ENCODE measurements at regions not wholly inside any gene's neighbourhood (a gene's known extent, or its start where the extent isn't known, plus 50 kb on each side); places are given as distances from the start of the nearest gene placed in this dataset.

GRCh38 chr9:109981091-109981490 lies 201.1 kb downstream of the PALM2AKAP2 start:
- no peaks in the 10 kb centered on the region for H3F3A ChIP-seq (ENCODE audit: insufficient read depth, low read length)

GRCh38 chr9:109986521-109986991 lies 206.6 kb downstream of the PALM2AKAP2 start:
- H3K79me2 ChIP-seq (ENCODE audit: insufficient read depth, low read length): no peaks in the 10 kb centered on the region
- H3K4me2 ChIP-seq (ENCODE audit: low read length): no peak overlapping the region
- H3K9me2 ChIP-seq (ENCODE audit: low read depth, low read length): no peaks in the 10 kb centered on the region
- H3K27ac ChIP-seq (ENCODE audit: low read depth, low read length, poor library complexity, severe bottlenecking): no peak overlapping the region
- peak overlapping the region; percentile 15; the same call in 1 of the 2 replicates for H2AFZ ChIP-seq (ENCODE audit: low read length)
- no peak for TF ChIP-seq EZH2 (IDR thresholded peaks at IDR 0.05; ENCODE audit: borderline replicate concordance, low read length)
- TF ChIP-seq, protein P1, sequence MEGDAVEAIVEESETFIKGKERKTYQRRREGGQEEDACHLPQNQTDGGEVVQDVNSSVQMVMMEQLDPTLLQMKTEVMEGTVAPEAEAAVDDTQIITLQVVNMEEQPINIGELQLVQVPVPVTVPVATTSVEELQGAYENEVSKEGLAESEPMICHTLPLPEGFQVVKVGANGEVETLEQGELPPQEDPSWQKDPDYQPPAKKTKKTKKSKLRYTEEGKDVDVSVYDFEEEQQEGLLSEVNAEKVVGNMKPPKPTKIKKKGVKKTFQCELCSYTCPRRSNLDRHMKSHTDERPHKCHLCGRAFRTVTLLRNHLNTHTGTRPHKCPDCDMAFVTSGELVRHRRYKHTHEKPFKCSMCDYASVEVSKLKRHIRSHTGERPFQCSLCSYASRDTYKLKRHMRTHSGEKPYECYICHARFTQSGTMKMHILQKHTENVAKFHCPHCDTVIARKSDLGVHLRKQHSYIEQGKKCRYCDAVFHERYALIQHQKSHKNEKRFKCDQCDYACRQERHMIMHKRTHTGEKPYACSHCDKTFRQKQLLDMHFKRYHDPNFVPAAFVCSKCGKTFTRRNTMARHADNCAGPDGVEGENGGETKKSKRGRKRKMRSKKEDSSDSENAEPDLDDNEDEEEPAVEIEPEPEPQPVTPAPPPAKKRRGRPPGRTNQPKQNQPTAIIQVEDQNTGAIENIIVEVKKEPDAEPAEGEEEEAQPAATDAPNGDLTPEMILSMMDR (IDR thresholded peaks at IDR 0.05; ENCODE audit: low read length): no peak
- H3K4me3 ChIP-seq (ENCODE audit: low read depth, low read length, poor library complexity, severe bottlenecking): no peak overlapping the region
- H3K9ac ChIP-seq (ENCODE audit: low read length): no peak overlapping the region
- no peaks in the 10 kb centered on the region for H3K27me3 ChIP-seq (ENCODE audit: insufficient read depth, low read length)
- H4K20me1 ChIP-seq (ENCODE audit: insufficient read depth, low read length): no peaks in the 10 kb centered on the region
- H3K36me3 ChIP-seq (ENCODE audit: insufficient read depth, low read length): no peaks in the 10 kb centered on the region
- no peaks in the 10 kb centered on the region for H3K4me1 ChIP-seq (ENCODE audit: insufficient read depth, low read length, severe bottlenecking)
- H3F3A ChIP-seq (ENCODE audit: insufficient read depth, low read length): no peaks in the 10 kb centered on the region
- peaks cover 14% of the 10 kb centered on the region; the same call in 1 of the 2 replicates for H3K9me3 ChIP-seq (ENCODE audit: low read length)

More at GRCh38 chr9:109981091-109981490, 201.1 kb downstream of the PALM2AKAP2 start:
- Histone ChIP-seq H3K9me2 (ENCODE audit: low read depth, low read length) (no peaks in the 10 kb centered on the region), H3K4me2 (ENCODE audit: low read length) (no peak overlapping the region), H3K27me3 (ENCODE audit: insufficient read depth, low read length) (no peaks in the 10 kb centered on the region), H3K4me1 (ENCODE audit: insufficient read depth, low read length, severe bottlenecking) (peaks cover 8% of the 10 kb centered on the region), H3K27ac (ENCODE audit: low read depth, low read length, poor library complexity, severe bottlenecking) (no peak overlapping the region), H3K9me3 (ENCODE audit: low read length) (no peaks in the 10 kb centered on the region), H3K36me3 (ENCODE audit: insufficient read depth, low read length) (no peaks in the 10 kb centered on the region), H2AFZ (ENCODE audit: low read length) (no peak overlapping the region), H3K79me2 (ENCODE audit: insufficient read depth, low read length) (no peaks in the 10 kb centered on the region), H3K9ac (ENCODE audit: low read length) (no peak overlapping the region), H3K4me3 (ENCODE audit: low read depth, low read length, poor library complexity, severe bottlenecking) (no peak overlapping the region), H4K20me1 (ENCODE audit: insufficient read depth, low read length) (no peaks in the 10 kb centered on the region)
- TF ChIP-seq, protein P1 (IDR thresholded peaks at IDR 0.05; ENCODE audit: low read length): no peak
- no peak for TF ChIP-seq EZH2 (IDR thresholded peaks at IDR 0.05; ENCODE audit: borderline replicate concordance, low read length)

GRCh38 chr9:109989296-109989695 lies 209.3 kb downstream of the PALM2AKAP2 start:
- Histone ChIP-seq H3K4me2 (ENCODE audit: low read length) (no peak overlapping the region), H3K27me3 (ENCODE audit: insufficient read depth, low read length) (no peaks in the 10 kb centered on the region), H3K4me3 (ENCODE audit: low read depth, low read length, poor library complexity, severe bottlenecking) (no peak overlapping the region), H3K9me2 (ENCODE audit: low read depth, low read length) (no peaks in the 10 kb centered on the region), H3K9me3 (ENCODE audit: low read length) (peaks cover 14% of the 10 kb centered on the region; the same call in 1 of the 2 replicates), H3K36me3 (ENCODE audit: insufficient read depth, low read length) (no peaks in the 10 kb centered on the region), H3K9ac (ENCODE audit: low read length) (no peak overlapping the region), H3K4me1 (ENCODE audit: insufficient read depth, low read length, severe bottlenecking) (peaks cover 5% of the 10 kb centered on the region), H3K27ac (ENCODE audit: low read depth, low read length, poor library complexity, severe bottlenecking) (no peak overlapping the region), H2AFZ (ENCODE audit: low read length) (no peak overlapping the region), H3F3A (ENCODE audit: insufficient read depth, low read length) (no peaks in the 10 kb centered on the region), H3K79me2 (ENCODE audit: insufficient read depth, low read length) (no peaks in the 10 kb centered on the region), H4K20me1 (ENCODE audit: insufficient read depth, low read length) (no peaks in the 10 kb centered on the region)
- TF ChIP-seq EZH2 (IDR thresholded peaks at IDR 0.05; ENCODE audit: borderline replicate concordance, low read length): no peak
- TF ChIP-seq, protein P1 (IDR thresholded peaks at IDR 0.05; ENCODE audit: low read length): no peak
